ENCODE measurements at regions not wholly inside any gene's neighbourhood (a gene's known extent, or its start where the extent isn't known, plus 50 kb on each side); places are given as distances from the start of the nearest gene placed in this dataset.

- 43% methylated on average over 14 of the region's 14 CpGs for WGBS (ENCODE audit: insufficient coverage, insufficient replicate concordance, low lambda C conversion rate, missing lambda C conversion rate)
- Histone ChIP-seq H4K20me1 (ENCODE audit: control insufficient read depth, insufficient read depth) (no peaks in the 10 kb centered on the region), H2AFZ (ENCODE audit: control insufficient read depth, low read depth, low read length) (no peak overlapping the region), H3K4me3 (no peak overlapping the region), H3K9ac (ENCODE audit: control insufficient read depth, insufficient read depth, low read length) (no peak overlapping the region), H3K4me2 (ENCODE audit: control insufficient read depth, insufficient read depth) (no peak overlapping the region), H3K36me3 (ENCODE audit: control insufficient read depth in 2 of 2, insufficient read depth in 2 of 2, low read length in 1 of 2) (no peaks in the 10 kb centered on the region), H3K27me3 (replicated peaks in 1 of 2; ENCODE audit: control insufficient read depth in 2 of 2, insufficient read depth in 2 of 2, low read length in 1 of 2) (peaks cover 0 to 7% of the 10 kb centered on the region in 2 experiments; a peak in 3 of 4 replicates), H3K27ac (ENCODE audit: control insufficient read depth, insufficient read depth) (no peak overlapping the region), H3K4me1 (ENCODE audit: control insufficient read depth, insufficient read depth, low read length) (no peaks in the 10 kb centered on the region), H3K79me2 (ENCODE audit: control insufficient read depth, insufficient read depth, low read length) (no peaks in the 10 kb centered on the region), H3K9me3 (replicated peaks; ENCODE audit: control insufficient read depth, insufficient read depth, low read length) (no peaks in the 10 kb centered on the region)
- ChIA-PET SMC1A (ENCODE audit: uncharacterized antibody, unreplicated experiment) (no interaction called here), POLR2A (no interaction called here), CTCF (no interaction called here), RAD21 (ENCODE audit: unreplicated experiment) (no interaction called here)
- intact Hi-C loops (cut with micrococcal nuclease; ENCODE audit: unreplicated experiment) (no loop called here), in situ Hi-C loops (cut with MboI) (loop anchor here (5.0 kb wide), 1 partner anchor 52 kb away; no protein-coding TSS in a partner anchor)
- ATAC-seq (no peak), DNase-seq (ENCODE audit: low read depth, low spot score) (no peak), FAIRE-seq (no peak)
- no TSS peak for BruUV-seq (replicated peaks)
- no peak for TF ChIP-seq ESRRA (IDR thresholded peaks at IDR 0.05; ENCODE audit: low read length)
- no peak for TF ChIP-seq EGR1 (IDR thresholded peaks at IDR 0.05; ENCODE audit: borderline replicate concordance in 1 of 2, low read depth in 2 of 2, low read length in 2 of 2)
- no peak for TF ChIP-seq KLF5 (IDR thresholded peaks at IDR 0.05; ENCODE audit: partially characterized antibody)
- no peak for TF ChIP-seq BCL11A (IDR thresholded peaks at IDR 0.05; ENCODE audit: low read depth, low read length)
- TF ChIP-seq NFYA (IDR thresholded peaks at IDR 0.05; ENCODE audit: borderline replicate concordance, low read depth, low read length): no peak
- TF ChIP-seq REST (IDR thresholded peaks at IDR 0.05; ENCODE audit: low read depth, low read length): no peak
- TF ChIP-seq MTA2 (IDR thresholded peaks at IDR 0.05; ENCODE audit: low read depth): no peak
- TF ChIP-seq CUX1 (IDR thresholded peaks at IDR 0.05; ENCODE audit: insufficient replicate concordance, low read depth, low read length): no peak
- TF ChIP-seq BRCA1 (IDR thresholded peaks at IDR 0.05; ENCODE audit: low read depth, low read length): no peak
- TF ChIP-seq POLR2A (IDR thresholded peaks at IDR 0.05; ENCODE audit: low read depth, low read length): no peak
- no peak for TF ChIP-seq KDM1A (IDR thresholded peaks at IDR 0.05; ENCODE audit: borderline replicate concordance)
- no peak for TF ChIP-seq PAX8 (IDR thresholded peaks at IDR 0.05)
- TF ChIP-seq RELA (IDR thresholded peaks at IDR 0.05; ENCODE audit: borderline replicate concordance, partially characterized antibody): no peak
- no peak for TF ChIP-seq NRF1 (conservative IDR thresholded peaks at IDR 0.05; ENCODE audit: low read depth, low read length)
- no peak for TF ChIP-seq RELB (IDR thresholded peaks at IDR 0.05; ENCODE audit: low read depth)
- TF ChIP-seq HDAC2 (IDR thresholded peaks at IDR 0.05): no peak
- no peak for TF ChIP-seq DPF2 (IDR thresholded peaks at IDR 0.05)
- TF ChIP-seq GABPA (IDR thresholded peaks at IDR 0.05; ENCODE audit: low read depth): no peak
Measured at GRCh38 chr22:44385296-44385610, 72.5 kb upstream of the SHISAL1 start.

Measured in GM12878 (cell line).